OCI-LY7 (cell line): ENCODE measurements at regions not wholly inside any gene's neighbourhood (a gene's known extent, or its start where the extent isn't known, plus 50 kb on each side); places are given as distances from the start of the nearest gene placed in this dataset.

Experiments used
- EZH2phosphoT487 ChIP-seq: fragments of 200-600 bp; sonication (generic); IDR thresholded peaks from 2 replicates; pipeline ENCODE4 v1.6.1; 2018; ENCODE audit warnings: low read depth, borderline replicate concordance, mild to moderate bottlenecking, mixed run types, antibody characterized with exemption, low read length, moderate library complexity, mixed read lengths
- TF ChIP-seq, protein P1 (sequence below): fragments of 200-600 bp; sonication (generic); conservative IDR thresholded peaks from 2 replicates; pipeline ENCODE4 v1.5.1; 2014; ENCODE audit warnings: mild to moderate bottlenecking, antibody characterized with exemption, low read length, moderate library complexity, mixed read lengths

DNA sequence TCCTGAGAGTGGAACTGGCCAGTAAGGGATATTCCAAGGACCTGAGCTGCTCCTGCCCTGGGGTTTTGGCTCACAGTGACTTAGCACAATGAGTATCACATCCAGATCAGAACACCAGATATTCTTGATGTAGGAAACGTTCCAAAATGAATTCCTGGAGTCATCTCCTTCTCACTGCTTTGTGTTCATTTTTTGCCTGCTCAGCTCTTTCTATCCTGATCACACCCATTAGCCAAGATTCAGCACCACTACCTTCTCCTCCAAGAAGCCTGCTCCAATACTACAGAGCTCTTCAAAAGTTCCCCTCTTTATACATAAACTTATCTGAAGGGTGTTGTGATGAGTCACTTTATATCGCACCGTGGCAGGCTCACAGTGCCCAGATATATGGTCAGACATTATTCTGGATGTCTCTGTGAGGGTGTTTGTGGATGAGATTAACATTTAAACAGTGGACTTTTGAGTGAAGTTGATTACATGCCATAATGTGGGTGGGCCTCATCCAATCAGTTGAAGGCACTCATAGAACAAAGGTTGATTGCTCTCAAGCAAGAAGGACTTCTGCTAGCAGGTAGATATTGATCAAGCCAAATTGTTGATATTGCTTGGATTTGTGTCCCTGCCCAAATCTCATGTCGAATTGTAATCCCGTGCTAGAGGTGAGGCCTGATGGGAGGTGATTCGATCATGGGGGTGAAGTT, 1155.2 kb upstream of the AUTS2 start:
- TF ChIP-seq, protein P1, sequence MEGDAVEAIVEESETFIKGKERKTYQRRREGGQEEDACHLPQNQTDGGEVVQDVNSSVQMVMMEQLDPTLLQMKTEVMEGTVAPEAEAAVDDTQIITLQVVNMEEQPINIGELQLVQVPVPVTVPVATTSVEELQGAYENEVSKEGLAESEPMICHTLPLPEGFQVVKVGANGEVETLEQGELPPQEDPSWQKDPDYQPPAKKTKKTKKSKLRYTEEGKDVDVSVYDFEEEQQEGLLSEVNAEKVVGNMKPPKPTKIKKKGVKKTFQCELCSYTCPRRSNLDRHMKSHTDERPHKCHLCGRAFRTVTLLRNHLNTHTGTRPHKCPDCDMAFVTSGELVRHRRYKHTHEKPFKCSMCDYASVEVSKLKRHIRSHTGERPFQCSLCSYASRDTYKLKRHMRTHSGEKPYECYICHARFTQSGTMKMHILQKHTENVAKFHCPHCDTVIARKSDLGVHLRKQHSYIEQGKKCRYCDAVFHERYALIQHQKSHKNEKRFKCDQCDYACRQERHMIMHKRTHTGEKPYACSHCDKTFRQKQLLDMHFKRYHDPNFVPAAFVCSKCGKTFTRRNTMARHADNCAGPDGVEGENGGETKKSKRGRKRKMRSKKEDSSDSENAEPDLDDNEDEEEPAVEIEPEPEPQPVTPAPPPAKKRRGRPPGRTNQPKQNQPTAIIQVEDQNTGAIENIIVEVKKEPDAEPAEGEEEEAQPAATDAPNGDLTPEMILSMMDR, result no peak
- TF ChIP-seq EZH2phosphoT487, result no peak
